ENCODE measurements at regions not wholly inside any gene's neighbourhood (a gene's known extent, or its start where the extent isn't known, plus 50 kb on each side); places are given as distances from the start of the nearest gene placed in this dataset.

GRCh38 chr3:171960159-171960558, 79.2 kb upstream of the FNDC3B start:
- TF ChIP-seq POLR2AphosphoS5 (IDR thresholded peaks at IDR 0.05; ENCODE audit: low read depth, low read length) (no peak), SIN3A (IDR thresholded peaks at IDR 0.05; ENCODE audit: borderline replicate concordance, insufficient read depth, low read length) (no peak), TAF1 (IDR thresholded peaks at IDR 0.05; ENCODE audit: borderline replicate concordance, insufficient read depth, low read length) (no peak)
- TF ChIP-seq, protein P1, sequence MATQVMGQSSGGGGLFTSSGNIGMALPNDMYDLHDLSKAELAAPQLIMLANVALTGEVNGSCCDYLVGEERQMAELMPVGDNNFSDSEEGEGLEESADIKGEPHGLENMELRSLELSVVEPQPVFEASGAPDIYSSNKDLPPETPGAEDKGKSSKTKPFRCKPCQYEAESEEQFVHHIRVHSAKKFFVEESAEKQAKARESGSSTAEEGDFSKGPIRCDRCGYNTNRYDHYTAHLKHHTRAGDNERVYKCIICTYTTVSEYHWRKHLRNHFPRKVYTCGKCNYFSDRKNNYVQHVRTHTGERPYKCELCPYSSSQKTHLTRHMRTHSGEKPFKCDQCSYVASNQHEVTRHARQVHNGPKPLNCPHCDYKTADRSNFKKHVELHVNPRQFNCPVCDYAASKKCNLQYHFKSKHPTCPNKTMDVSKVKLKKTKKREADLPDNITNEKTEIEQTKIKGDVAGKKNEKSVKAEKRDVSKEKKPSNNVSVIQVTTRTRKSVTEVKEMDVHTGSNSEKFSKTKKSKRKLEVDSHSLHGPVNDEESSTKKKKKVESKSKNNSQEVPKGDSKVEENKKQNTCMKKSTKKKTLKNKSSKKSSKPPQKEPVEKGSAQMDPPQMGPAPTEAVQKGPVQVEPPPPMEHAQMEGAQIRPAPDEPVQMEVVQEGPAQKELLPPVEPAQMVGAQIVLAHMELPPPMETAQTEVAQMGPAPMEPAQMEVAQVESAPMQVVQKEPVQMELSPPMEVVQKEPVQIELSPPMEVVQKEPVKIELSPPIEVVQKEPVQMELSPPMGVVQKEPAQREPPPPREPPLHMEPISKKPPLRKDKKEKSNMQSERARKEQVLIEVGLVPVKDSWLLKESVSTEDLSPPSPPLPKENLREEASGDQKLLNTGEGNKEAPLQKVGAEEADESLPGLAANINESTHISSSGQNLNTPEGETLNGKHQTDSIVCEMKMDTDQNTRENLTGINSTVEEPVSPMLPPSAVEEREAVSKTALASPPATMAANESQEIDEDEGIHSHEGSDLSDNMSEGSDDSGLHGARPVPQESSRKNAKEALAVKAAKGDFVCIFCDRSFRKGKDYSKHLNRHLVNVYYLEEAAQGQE (IDR thresholded peaks at IDR 0.05; ENCODE audit: insufficient read depth in 1 of 2, low read depth in 2 of 2, low read length in 2 of 2), result no peak

Measured in PFSK-1 (cell line).